Fibroblast of lung (primary cell): ENCODE measurements at regions not wholly inside any gene's neighbourhood (a gene's known extent, or its start where the extent isn't known, plus 50 kb on each side); places are given as distances from the start of the nearest gene placed in this dataset.

Source experiments
- DNase-seq, 2 donors: peaks; one replicate each; pipeline versions ENCODE4 v3.0.0 to v3.0.0-alpha.2; 2010; ENCODE audit warnings: low read depth in 2 of 2
- H2AFZ ChIP-seq: 2 replicates; pipeline ENCODE4 v1.5.1; 2012; ENCODE audit warnings: low read length, control low read depth, inconsistent platforms
- H3K27ac ChIP-seq: 2 replicates; pipeline ENCODE4 v1.5.1; 2011; ENCODE audit warnings: low read length, control low read depth; ENCODE audit not compliant: insufficient read depth
- H3K27me3 ChIP-seq: 2 replicates; pipeline ENCODE4 v1.5.1; 2011; ENCODE audit warnings: mild to moderate bottlenecking, low read length; ENCODE audit not compliant: control insufficient read depth, insufficient read depth
- H3K36me3 ChIP-seq: 2 replicates; pipeline ENCODE4 v1.5.1; 2011; ENCODE audit warnings: low read length; ENCODE audit not compliant: control insufficient read depth, insufficient read depth
- H3K4me1 ChIP-seq: 2 replicates; pipeline ENCODE4 v1.5.1; 2011; ENCODE audit warnings: low read length; ENCODE audit not compliant: control insufficient read depth, insufficient read depth; ENCODE audit errors: extremely low read depth
- H3K4me2 ChIP-seq: 2 replicates; pipeline ENCODE4 v1.5.1; 2011; ENCODE audit warnings: low read length, control low read depth; ENCODE audit not compliant: insufficient read depth; ENCODE audit errors: extremely low read depth
- H3K4me3 ChIP-seq, 4 experiments: fragments of 200-600 bp in 1 of 4; sonication (generic) in 1 of 4; replicated peaks in 1 of 4; 2 replicates each; pipeline ENCODE4 v1.5.1; 2011 to 2016; ENCODE audit warnings: low read length in 4 of 4, low read depth in 3 of 4, mild to moderate bottlenecking in 3 of 4, control low read depth in 2 of 4, inconsistent platforms in 1 of 4, mixed read lengths in 1 of 4; ENCODE audit not compliant: insufficient read depth in 1 of 4; ENCODE audit errors: control extremely low read depth in 1 of 4
- H3K79me2 ChIP-seq: 2 replicates; pipeline ENCODE4 v1.5.1; 2012; ENCODE audit warnings: mild to moderate bottlenecking, low read length, inconsistent platforms; ENCODE audit not compliant: control insufficient read depth, insufficient read depth
- H3K9ac ChIP-seq: 2 replicates; pipeline ENCODE4 v1.5.1; 2011; ENCODE audit warnings: mild to moderate bottlenecking, low read length, control low read depth; ENCODE audit not compliant: insufficient read depth
- H3K9me3 ChIP-seq: 2 replicates; pipeline ENCODE4 v1.5.1; 2012; ENCODE audit warnings: low read depth, low read length; ENCODE audit not compliant: control insufficient read depth, insufficient read depth
- H4K20me1 ChIP-seq: 2 replicates; pipeline ENCODE4 v1.5.1; 2011; ENCODE audit warnings: low read length; ENCODE audit not compliant: control insufficient read depth, insufficient read depth; ENCODE audit errors: extremely low read depth
- CTCF ChIP-seq, 2 donors: IDR thresholded peaks in 1 of 2; conservative IDR thresholded peaks in 1 of 2; 1 replicate in 1 of 2; 2 replicates in 1 of 2; pipeline ENCODE4 v1.5.1; 2011 to 2012; ENCODE audit warnings: low read length in 2 of 2, control low read depth in 1 of 2, inconsistent platforms in 1 of 2, low read depth in 1 of 2, mild to moderate bottlenecking in 1 of 2
- EZH2 ChIP-seq: IDR thresholded peaks from 2 replicates; pipeline ENCODE4 v1.5.1; 2012; ENCODE audit warnings: low read length, control low read depth, mild to moderate bottlenecking; ENCODE audit errors: missing control alignments

- Histone ChIP-seq H3K4me3 (no peak overlapping the region), H3K79me2 (no peaks in the 10 kb centered on the region), H3K27me3 (peaks cover 2% of the 10 kb centered on the region), H3K27ac (no peak overlapping the region), H4K20me1 (no peaks in the 10 kb centered on the region), H3K36me3 (no peaks in the 10 kb centered on the region), H3K4me2 (no peak overlapping the region), H3K9ac (no peak overlapping the region), H2AFZ (no peak overlapping the region), H3K9me3 (no peaks in the 10 kb centered on the region), H3K4me1 (no peaks in the 10 kb centered on the region)
- DNase-seq = no peak
- TF ChIP-seq CTCF (conservative IDR thresholded peaks at IDR 0.05 in 1 of 2, IDR thresholded peaks at IDR 0.05 in 1 of 2; ENCODE audit: low read depth in 1 of 2, low read length in 2 of 2) (no peak), EZH2 (no peak)
These were observed 98.7 kb downstream of the FAM43A start for GRCh38 chr3:194784361-194784760.

GRCh38 chr3:194785315-194785714 lies 99.6 kb downstream of the FAM43A start:
- no peak overlapping the region for H3K9ac ChIP-seq
- no peak overlapping the region for H3K4me2 ChIP-seq
- no peak for TF ChIP-seq EZH2
- no peak for TF ChIP-seq CTCF (conservative IDR thresholded peaks at IDR 0.05 in 1 of 2, IDR thresholded peaks at IDR 0.05 in 1 of 2; ENCODE audit: low read depth in 1 of 2, low read length in 2 of 2)
- no peak overlapping the region for H2AFZ ChIP-seq
- no peak overlapping the region for H3K27ac ChIP-seq
- peaks cover 2% of the 10 kb centered on the region for H3K27me3 ChIP-seq
- no peaks in the 10 kb centered on the region for H3K9me3 ChIP-seq
- no peak for DNase-seq
- H3K4me1 ChIP-seq = no peaks in the 10 kb centered on the region
- H3K36me3 ChIP-seq = no peaks in the 10 kb centered on the region
- no peaks in the 10 kb centered on the region for H4K20me1 ChIP-seq
- H3K79me2 ChIP-seq = no peaks in the 10 kb centered on the region
- H3K4me3 ChIP-seq = no peak overlapping the region

- Histone ChIP-seq H3K27ac (no peak overlapping the region), H3K79me2 (no peaks in the 10 kb centered on the region), H3K27me3 (peaks cover 2% of the 10 kb centered on the region), H3K4me3 (no peak overlapping the region), H3K36me3 (no peaks in the 10 kb centered on the region), H2AFZ (no peak overlapping the region), H3K9me3 (no peaks in the 10 kb centered on the region), H3K4me2 (no peak overlapping the region), H4K20me1 (no peaks in the 10 kb centered on the region), H3K9ac (no peak overlapping the region), H3K4me1 (no peaks in the 10 kb centered on the region)
- no peak for DNase-seq
- TF ChIP-seq EZH2 (no peak), CTCF (conservative IDR thresholded peaks at IDR 0.05 in 1 of 2, IDR thresholded peaks at IDR 0.05 in 1 of 2; ENCODE audit: low read depth in 1 of 2, low read length in 2 of 2) (no peak)
These were observed 101.4 kb downstream of the FAM43A start for GRCh38 chr3:194787072-194787471.
